ENCODE measurements at regions not wholly inside any gene's neighbourhood (a gene's known extent, or its start where the extent isn't known, plus 50 kb on each side); places are given as distances from the start of the nearest gene placed in this dataset.

GRCh38 chr1:162919034-162919433, 58.1 kb upstream of the CCDC190 start:
- TF ChIP-seq CTCF (IDR thresholded peaks at IDR 0.05), result no peak
- no peak for TF ChIP-seq POLR2A (IDR thresholded peaks at IDR 0.05)
